GM12874 (cell line): ENCODE measurements at regions not wholly inside any gene's neighbourhood (a gene's known extent, or its start where the extent isn't known, plus 50 kb on each side); places are given as distances from the start of the nearest gene placed in this dataset.

Experiments
- CTCF ChIP-seq: IDR thresholded peaks from 2 replicates; pipeline ENCODE4 v1.5.1; 2011; ENCODE audit warnings: low read depth, mild to moderate bottlenecking, control low read depth, low read length, moderate library complexity; ENCODE audit not compliant: insufficient read depth

GRCh38 chr5:117638581-117638980, 1064.0 kb upstream of the SEMA6A start:
- no peak for TF ChIP-seq CTCF

DNA sequence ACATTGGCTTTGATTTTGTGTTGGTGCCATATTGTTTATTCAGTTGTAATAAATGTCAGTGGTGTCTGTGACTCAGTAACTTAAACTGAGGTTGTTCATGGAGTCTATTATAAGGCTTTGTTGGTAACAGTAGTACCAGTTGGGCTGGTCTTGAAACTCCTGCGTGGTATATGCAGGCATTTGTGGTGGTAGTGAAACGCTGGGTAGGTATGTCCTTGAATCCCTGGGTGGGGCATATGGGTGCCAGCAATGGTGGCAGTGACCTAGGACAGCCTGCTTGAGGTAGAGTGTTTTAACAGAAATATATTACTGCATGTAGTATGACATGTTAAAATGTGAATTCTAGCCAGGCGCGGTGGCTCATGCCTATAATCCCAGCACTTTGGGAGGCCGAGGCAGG, 1058.5 kb upstream of the SEMA6A start:
- TF ChIP-seq CTCF = no peak

DNA sequence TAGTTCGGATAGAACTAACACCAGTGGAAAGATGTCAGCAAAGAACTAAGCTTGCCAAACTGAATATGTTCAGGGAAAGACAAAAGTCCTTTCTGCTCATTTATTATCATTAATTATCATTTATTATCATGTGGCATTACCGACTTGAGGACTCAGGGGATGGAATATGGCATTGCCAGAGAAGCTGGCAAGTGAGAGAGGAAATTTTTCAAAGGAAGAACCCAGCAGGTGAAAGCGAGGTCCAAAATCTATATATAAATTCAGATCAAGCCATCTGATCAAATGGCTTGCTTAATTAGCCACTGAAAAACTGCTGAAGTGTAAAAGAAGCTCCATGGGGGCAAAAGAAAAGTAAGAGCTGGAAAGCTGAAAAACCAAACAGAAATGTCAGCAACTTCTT, 1049.6 kb upstream of the SEMA6A start:
- no peak for TF ChIP-seq CTCF

DNA sequence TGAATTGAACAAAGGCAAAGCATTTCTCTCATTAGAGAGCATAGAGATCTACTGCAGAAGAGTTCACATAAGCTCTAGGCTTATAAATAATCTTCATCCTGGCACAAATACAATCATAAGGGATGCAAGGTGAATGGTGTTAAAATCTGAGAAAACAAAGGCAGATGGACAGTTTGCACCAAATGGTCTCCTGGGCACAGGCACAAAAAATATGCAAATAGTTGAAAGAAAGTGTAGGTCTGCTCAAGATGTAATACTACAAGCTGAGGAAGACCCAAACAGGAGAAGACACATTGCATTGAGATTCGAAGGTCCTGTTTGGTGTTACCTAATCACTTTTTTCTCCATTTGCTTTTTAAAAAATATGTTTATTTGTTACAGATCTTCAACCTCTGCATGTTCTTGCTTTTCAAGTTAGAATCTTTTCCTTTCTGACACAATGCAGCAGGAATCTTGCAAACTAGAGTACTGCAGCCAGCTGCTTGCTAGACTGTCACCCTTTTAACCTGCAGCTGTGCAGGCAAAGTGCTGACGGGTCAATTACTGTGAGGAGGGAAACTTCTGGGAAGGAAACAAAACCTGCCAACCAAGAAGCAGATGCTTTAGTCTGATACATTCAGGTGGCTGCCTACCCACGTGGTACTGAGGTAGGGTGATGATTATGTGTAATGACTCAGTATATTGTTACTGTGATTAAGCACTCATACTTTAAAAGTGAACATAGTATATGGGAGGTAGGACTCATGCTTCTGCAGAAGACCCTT, 1048.6 kb upstream of the SEMA6A start:
- TF ChIP-seq CTCF = no peak

DNA sequence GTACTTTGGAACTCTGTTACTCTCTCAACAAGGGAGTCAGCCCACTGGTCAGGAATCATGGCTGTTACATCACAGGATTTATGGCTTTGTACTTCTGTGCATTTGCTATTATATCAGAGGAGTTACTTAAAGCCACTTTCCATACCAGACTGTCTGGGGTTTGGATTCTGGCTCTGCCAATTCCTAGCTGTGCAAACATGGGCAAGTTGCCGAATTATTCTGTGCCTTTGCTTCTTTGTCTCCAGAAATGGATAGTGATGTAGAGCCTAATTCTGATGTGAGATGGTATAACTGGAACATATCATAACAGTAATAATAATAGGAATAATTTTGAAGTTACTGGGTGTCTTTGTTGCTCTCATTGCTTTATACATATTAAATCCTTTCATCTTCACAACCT, 1047.3 kb upstream of the SEMA6A start:
- no peak for TF ChIP-seq CTCF

DNA sequence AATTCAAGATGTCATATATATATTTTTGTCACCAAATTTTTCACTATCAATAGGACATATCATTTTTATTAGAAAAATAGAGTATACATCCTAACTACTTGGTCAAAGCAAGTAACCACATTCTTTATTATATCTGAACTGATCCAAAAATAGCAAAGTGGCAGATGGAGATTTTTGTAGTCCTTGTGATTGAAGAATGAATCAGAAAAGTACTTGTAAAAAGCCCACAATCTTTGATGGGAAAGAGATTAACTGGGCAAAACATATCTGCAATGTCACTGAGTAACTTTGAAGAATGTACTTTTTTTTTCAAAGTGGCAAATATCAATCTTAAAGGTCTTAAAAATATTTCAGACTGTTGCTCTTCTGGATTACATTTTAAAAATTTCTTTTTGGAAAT, 1040.6 kb upstream of the SEMA6A start:
- TF ChIP-seq CTCF = no peak

DNA sequence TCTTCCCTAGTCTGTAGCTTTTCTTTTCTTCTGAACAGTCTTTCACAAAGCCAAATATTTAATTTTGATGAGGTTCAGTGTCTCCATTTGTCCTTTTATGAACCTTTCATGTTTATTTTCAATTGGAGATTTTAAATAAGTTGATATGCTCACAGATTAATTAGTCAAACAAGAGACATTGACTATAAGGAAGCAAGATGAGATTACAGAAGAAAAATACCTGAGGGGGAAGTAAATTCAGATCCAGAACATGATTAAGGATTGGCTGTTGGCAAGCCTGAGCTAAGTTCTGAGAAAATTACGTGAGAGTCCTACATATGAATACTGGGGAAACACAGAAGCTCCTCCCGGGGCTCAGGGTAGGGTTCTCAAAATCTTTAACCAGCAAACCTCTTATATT, 1039.8 kb upstream of the SEMA6A start:
- no peak for TF ChIP-seq CTCF
